Keratinocyte (primary cell): ENCODE measurements at regions not wholly inside any gene's neighbourhood (a gene's known extent, or its start where the extent isn't known, plus 50 kb on each side); places are given as distances from the start of the nearest gene placed in this dataset.

ENCODE experiments used
- EZH2 ChIP-seq: IDR thresholded peaks from one replicate; pipeline ENCODE4 v1.6.1; 2012; ENCODE audit warnings: inconsistent platforms, mild to moderate bottlenecking, low read length, moderate library complexity
- TF ChIP-seq, protein P1 (sequence below), 3 experiments: IDR thresholded peaks in 1 of 3; conservative IDR thresholded peaks in 1 of 3; optimal IDR thresholded peaks in 1 of 3; 2 replicates in 2 of 3; 3 replicates in 1 of 3; pipeline versions ENCODE3 to v1.5.1; 2011; ENCODE audit warnings: low read length in 3 of 3, mild to moderate bottlenecking in 3 of 3, moderate library complexity in 2 of 3, control low read depth in 1 of 3, inconsistent platforms in 1 of 3; ENCODE audit not compliant: insufficient read depth in 2 of 3; ENCODE audit errors: extremely low read depth in 1 of 3

DNA sequence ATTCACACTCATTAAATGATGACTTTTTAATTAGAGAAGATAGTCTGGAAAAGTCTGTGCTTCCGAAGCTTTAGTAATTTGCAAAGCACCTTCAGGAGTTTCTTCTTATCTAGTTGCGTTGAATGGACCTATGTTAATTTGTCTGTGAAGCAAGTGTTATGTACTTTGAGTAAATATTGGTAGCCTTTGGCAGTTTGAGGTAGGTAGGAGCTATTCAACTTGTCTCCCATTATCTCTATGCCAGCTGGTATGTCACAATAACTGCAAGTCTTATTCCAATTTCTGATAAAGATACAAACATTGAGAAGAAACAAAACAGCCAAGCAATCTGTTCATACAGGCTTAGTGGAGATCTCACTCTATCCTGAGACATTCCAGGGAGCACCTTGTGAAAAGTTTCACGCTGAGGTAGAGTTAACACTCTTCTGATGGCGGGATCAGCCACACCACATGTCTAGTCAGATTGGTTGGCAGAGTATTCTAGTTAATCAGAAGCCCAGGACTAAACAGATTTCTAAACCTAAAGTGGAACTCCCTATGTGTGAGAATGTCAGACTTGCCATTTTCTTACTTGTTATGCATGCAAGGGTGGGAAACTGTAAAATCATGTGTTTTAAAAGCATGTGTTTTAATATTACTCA, 219.8 kb upstream of the MANEA start:
- TF ChIP-seq, protein P1, sequence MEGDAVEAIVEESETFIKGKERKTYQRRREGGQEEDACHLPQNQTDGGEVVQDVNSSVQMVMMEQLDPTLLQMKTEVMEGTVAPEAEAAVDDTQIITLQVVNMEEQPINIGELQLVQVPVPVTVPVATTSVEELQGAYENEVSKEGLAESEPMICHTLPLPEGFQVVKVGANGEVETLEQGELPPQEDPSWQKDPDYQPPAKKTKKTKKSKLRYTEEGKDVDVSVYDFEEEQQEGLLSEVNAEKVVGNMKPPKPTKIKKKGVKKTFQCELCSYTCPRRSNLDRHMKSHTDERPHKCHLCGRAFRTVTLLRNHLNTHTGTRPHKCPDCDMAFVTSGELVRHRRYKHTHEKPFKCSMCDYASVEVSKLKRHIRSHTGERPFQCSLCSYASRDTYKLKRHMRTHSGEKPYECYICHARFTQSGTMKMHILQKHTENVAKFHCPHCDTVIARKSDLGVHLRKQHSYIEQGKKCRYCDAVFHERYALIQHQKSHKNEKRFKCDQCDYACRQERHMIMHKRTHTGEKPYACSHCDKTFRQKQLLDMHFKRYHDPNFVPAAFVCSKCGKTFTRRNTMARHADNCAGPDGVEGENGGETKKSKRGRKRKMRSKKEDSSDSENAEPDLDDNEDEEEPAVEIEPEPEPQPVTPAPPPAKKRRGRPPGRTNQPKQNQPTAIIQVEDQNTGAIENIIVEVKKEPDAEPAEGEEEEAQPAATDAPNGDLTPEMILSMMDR (optimal IDR thresholded peaks at IDR 0.05 in 1 of 3, IDR thresholded peaks at IDR 0.05 in 1 of 3, conservative IDR thresholded peaks at IDR 0.05 in 1 of 3; ENCODE audit: extremely low read depth in 1 of 3, insufficient read depth in 2 of 3, low read length in 3 of 3), result no peak
- TF ChIP-seq EZH2, result no peak
